ENCODE measurements at regions not wholly inside any gene's neighbourhood (a gene's known extent, or its start where the extent isn't known, plus 50 kb on each side); places are given as distances from the start of the nearest gene placed in this dataset.

- no peak for ATAC-seq
- TF ChIP-seq BACH2 (CRISPR knock-in tag; IDR thresholded peaks at IDR 0.05; ENCODE audit: borderline replicate concordance) (no peak), ZNF565 (CRISPR knock-in tag; conservative IDR thresholded peaks at IDR 0.05; ENCODE audit: low read depth) (no peak), CSDC2 (CRISPR knock-in tag; IDR thresholded peaks at IDR 0.05) (no peak)
- TF ChIP-seq, protein P1, sequence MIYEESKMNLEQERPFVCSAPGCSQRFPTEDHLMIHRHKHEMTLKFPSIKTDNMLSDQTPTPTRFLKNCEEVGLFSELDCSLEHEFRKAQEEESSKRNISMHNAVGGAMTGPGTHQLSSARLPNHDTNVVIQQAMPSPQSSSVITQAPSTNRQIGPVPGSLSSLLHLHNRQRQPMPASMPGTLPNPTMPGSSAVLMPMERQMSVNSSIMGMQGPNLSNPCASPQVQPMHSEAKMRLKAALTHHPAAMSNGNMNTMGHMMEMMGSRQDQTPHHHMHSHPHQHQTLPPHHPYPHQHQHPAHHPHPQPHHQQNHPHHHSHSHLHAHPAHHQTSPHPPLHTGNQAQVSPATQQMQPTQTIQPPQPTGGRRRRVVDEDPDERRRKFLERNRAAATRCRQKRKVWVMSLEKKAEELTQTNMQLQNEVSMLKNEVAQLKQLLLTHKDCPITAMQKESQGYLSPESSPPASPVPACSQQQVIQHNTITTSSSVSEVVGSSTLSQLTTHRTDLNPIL (CRISPR knock-in tag; IDR thresholded peaks at IDR 0.05; ENCODE audit: low read depth) = no peak
Measured at GRCh38 chr9:109568568-109569210, 70.6 kb upstream of the PTPN3 start.

DNA sequence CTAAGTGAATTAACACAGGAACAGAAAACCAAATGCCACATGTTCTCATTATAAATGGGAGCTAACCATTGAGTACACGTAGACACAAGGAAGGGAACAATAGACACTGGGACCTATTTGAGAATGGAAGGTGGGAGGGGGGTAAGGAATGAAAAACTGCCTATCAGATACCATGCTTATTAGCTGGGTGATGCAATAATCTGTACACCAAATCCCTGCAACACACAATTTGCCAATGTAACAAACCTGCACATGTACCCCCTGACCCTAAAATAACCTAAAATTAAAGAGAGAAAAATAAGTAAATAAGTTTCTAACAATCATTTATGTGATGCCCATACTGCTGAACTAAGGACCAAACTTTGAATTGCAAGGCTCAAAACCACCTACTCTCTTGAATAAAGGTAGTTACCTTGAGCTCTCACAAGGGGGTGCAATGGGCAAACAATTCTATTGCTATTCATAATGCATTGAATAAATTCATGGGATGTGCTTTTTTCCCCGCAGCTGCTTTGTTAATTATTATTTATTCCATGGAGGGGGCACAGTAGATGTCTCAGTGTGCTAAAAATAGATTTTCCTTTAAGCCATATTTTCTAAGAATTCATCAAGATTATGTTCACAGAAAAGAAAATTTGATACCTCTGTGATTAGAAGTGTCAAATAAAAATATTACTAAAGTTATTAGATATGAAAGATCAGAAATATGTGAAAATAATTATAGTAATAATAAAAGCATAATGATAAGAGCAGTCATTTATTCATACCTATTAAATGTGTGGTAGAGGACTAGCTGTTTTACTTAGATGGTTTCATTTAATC is 76.2 kb upstream of the PTPN3 start:
- TF ChIP-seq CSRNP3 (CRISPR knock-in tag; IDR thresholded peaks at IDR 0.05) (no peak), ZNF8 (CRISPR knock-in tag; IDR thresholded peaks at IDR 0.05) (no peak), ISL1 (CRISPR knock-in tag; IDR thresholded peaks at IDR 0.05) (no peak), ARNTL (CRISPR knock-in tag; IDR thresholded peaks at IDR 0.05; ENCODE audit: borderline replicate concordance, low read depth) (no peak), OSR1 (CRISPR knock-in tag; IDR thresholded peaks at IDR 0.05) (no peak), ZNF70 (CRISPR knock-in tag; IDR thresholded peaks at IDR 0.05) (no peak), ZNF565 (CRISPR knock-in tag; conservative IDR thresholded peaks at IDR 0.05; ENCODE audit: low read depth) (no peak), ZFP3 (CRISPR knock-in tag; IDR thresholded peaks at IDR 0.05) (no peak), ESRRG (CRISPR knock-in tag; IDR thresholded peaks at IDR 0.05) (no peak), SNAI2 (CRISPR knock-in tag; IDR thresholded peaks at IDR 0.05) (no peak), TOX (CRISPR knock-in tag; IDR thresholded peaks at IDR 0.05; ENCODE audit: borderline replicate concordance) (no peak), ZC3H10 (CRISPR knock-in tag; IDR thresholded peaks at IDR 0.05) (no peak)
- TF ChIP-seq, protein P2, sequence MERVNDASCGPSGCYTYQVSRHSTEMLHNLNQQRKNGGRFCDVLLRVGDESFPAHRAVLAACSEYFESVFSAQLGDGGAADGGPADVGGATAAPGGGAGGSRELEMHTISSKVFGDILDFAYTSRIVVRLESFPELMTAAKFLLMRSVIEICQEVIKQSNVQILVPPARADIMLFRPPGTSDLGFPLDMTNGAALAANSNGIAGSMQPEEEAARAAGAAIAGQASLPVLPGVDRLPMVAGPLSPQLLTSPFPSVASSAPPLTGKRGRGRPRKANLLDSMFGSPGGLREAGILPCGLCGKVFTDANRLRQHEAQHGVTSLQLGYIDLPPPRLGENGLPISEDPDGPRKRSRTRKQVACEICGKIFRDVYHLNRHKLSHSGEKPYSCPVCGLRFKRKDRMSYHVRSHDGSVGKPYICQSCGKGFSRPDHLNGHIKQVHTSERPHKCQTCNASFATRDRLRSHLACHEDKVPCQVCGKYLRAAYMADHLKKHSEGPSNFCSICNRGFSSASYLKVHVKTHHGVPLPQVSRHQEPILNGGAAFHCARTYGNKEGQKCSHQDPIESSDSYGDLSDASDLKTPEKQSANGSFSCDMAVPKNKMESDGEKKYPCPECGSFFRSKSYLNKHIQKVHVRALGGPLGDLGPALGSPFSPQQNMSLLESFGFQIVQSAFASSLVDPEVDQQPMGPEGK (CRISPR knock-in tag; IDR thresholded peaks at IDR 0.05; ENCODE audit: borderline replicate concordance) = no peak
- TF ChIP-seq, protein P3, sequence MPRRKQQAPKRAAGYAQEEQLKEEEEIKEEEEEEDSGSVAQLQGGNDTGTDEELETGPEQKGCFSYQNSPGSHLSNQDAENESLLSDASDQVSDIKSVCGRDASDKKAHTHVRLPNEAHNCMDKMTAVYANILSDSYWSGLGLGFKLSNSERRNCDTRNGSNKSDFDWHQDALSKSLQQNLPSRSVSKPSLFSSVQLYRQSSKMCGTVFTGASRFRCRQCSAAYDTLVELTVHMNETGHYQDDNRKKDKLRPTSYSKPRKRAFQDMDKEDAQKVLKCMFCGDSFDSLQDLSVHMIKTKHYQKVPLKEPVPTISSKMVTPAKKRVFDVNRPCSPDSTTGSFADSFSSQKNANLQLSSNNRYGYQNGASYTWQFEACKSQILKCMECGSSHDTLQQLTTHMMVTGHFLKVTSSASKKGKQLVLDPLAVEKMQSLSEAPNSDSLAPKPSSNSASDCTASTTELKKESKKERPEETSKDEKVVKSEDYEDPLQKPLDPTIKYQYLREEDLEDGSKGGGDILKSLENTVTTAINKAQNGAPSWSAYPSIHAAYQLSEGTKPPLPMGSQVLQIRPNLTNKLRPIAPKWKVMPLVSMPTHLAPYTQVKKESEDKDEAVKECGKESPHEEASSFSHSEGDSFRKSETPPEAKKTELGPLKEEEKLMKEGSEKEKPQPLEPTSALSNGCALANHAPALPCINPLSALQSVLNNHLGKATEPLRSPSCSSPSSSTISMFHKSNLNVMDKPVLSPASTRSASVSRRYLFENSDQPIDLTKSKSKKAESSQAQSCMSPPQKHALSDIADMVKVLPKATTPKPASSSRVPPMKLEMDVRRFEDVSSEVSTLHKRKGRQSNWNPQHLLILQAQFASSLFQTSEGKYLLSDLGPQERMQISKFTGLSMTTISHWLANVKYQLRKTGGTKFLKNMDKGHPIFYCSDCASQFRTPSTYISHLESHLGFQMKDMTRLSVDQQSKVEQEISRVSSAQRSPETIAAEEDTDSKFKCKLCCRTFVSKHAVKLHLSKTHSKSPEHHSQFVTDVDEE (CRISPR knock-in tag; IDR thresholded peaks at IDR 0.05) = no peak
- peak; percentile 91 for ATAC-seq

DNA sequence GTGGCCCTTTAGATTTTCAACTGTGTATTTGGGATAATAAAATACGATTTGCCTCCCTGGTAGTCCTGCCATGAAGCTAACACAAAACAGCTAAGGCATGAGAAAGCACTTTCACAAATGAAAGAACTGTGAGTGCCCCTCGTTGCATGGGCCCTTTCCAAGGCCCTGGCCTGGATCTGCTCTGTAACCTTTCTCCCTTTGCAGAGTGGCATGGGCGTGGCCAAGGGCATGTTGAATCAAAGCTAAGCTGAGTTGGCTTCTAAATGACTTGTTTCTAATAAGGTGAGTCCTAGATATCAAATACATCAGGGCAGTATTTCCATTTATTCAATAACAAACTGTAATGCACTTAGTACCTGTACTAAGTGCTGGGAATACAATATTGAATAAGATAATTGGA is 78.7 kb upstream of the PTPN3 start:
- no peak for ATAC-seq
- TF ChIP-seq CSDC2 (CRISPR knock-in tag; IDR thresholded peaks at IDR 0.05) (no peak), OSR1 (CRISPR knock-in tag; IDR thresholded peaks at IDR 0.05) (no peak), CSRNP3 (CRISPR knock-in tag; IDR thresholded peaks at IDR 0.05) (no peak)

Data from SK-N-SH treated with all-trans-retinoic acid at 6 μM for 48 hours (cell line).